ENCODE measurements at regions not wholly inside any gene's neighbourhood (a gene's known extent, or its start where the extent isn't known, plus 50 kb on each side); places are given as distances from the start of the nearest gene placed in this dataset.

- TF ChIP-seq, protein P1, sequence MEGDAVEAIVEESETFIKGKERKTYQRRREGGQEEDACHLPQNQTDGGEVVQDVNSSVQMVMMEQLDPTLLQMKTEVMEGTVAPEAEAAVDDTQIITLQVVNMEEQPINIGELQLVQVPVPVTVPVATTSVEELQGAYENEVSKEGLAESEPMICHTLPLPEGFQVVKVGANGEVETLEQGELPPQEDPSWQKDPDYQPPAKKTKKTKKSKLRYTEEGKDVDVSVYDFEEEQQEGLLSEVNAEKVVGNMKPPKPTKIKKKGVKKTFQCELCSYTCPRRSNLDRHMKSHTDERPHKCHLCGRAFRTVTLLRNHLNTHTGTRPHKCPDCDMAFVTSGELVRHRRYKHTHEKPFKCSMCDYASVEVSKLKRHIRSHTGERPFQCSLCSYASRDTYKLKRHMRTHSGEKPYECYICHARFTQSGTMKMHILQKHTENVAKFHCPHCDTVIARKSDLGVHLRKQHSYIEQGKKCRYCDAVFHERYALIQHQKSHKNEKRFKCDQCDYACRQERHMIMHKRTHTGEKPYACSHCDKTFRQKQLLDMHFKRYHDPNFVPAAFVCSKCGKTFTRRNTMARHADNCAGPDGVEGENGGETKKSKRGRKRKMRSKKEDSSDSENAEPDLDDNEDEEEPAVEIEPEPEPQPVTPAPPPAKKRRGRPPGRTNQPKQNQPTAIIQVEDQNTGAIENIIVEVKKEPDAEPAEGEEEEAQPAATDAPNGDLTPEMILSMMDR (conservative IDR thresholded peaks at IDR 0.05; ENCODE audit: low read depth, low read length) = no peak
- H3K4me3 ChIP-seq (ENCODE audit: low read depth, low read length) = no peak overlapping the region
- DNase-seq (ENCODE audit: low read depth) = no peak
Observed at GRCh38 chr1:104932949-104933679, 1183.4 kb downstream of the AMY1C start.

- TF ChIP-seq, protein P1 (conservative IDR thresholded peaks at IDR 0.05; ENCODE audit: low read depth, low read length) = no peak
- H3K4me3 ChIP-seq (ENCODE audit: low read depth, low read length) = no peak overlapping the region
- DNase-seq (ENCODE audit: low read depth) = no peak
Observed at GRCh38 chr1:104933846-104934245, 1184.1 kb downstream of the AMY1C start.

DNA sequence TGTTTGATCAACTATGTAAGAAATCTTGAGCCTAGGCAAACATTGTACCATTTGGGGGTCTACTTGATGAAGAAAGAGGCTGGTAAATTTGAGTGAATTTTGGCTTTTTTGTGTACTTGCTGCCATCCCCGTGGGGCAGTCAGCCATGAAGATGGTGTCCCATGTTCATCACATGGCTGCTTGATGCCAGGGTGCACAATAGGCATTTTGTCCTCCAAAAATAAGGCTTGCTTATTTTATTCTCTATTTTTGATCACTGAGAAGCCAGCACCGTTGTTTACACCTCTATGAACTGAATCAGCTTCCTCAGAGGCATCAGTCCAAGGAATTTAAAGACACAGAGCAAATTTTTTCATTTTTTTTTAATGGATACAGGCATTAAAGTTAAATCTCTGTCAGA lies 1195.7 kb downstream of the AMY1C start:
- TF ChIP-seq, protein P1 (conservative IDR thresholded peaks at IDR 0.05; ENCODE audit: low read depth, low read length) = no peak
- DNase-seq (ENCODE audit: low read depth) = no peak

DNA sequence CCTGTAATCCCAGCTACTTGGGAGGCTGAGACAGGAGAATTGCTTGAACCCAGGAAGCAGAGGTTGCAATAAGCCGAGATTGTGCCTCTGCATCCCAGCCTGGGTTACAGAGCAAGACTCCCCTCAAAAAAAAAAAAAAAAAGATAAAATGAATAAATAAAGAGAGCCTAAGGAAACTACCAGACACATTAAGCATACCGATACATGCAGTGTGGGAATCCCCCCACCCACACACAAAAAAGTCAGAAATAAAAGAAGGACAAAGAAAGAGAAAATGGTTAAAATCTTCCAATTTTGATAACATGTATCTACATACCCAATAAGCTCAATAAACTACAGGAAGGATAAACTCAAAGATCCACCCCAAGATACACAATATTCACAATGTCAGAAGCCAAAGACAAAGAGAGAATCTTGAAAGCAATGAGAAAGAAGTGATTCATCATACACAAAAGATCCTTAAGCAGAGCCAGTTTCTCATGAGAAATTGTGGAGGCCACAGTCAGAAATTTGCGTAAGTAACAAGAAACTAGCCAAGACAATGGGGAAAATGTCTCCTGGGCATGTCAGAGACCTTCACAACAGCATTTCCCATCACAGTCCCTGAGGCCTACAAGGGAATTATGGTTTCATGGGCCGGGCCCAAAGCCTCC lies 1197.0 kb downstream of the AMY1C start:
- TF ChIP-seq, protein P1 (conservative IDR thresholded peaks at IDR 0.05; ENCODE audit: low read depth, low read length) = no peak
- DNase-seq (ENCODE audit: low read depth) = no peak
- no peak overlapping the region for H3K4me3 ChIP-seq (ENCODE audit: low read depth, low read length)

More for the DNA sequence above, 1195.7 kb downstream of the AMY1C start:
- H3K4me3 ChIP-seq (ENCODE audit: low read depth, low read length) = no peak overlapping the region

DNA sequence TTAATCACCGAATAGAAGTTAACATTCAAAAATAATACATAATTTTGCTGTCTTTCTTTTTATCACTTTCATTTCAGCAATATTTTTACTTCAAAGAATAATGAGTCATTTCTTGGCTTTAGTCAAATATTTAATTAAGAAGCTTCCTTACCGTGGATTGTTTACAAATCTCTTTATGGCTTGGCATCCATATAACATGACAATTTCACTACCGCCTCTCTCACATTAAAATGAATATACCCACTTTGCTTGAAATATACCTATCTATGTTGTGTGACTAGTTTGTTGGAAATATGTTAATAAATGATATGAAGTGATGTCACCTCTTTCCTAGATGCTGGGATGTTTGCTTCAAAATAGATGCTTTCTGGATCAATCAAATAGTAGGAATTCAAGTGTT lies 1203.9 kb downstream of the AMY1C start:
- DNase-seq (ENCODE audit: low read depth) = no peak
- H3K4me3 ChIP-seq (ENCODE audit: low read depth, low read length) = no peak overlapping the region
- TF ChIP-seq, protein P1 (conservative IDR thresholded peaks at IDR 0.05; ENCODE audit: low read depth, low read length) = no peak

GRCh38 chr1:104973516-104973915 lies 1223.8 kb downstream of the AMY1C start:
- no peak for DNase-seq (ENCODE audit: low read depth)
- TF ChIP-seq, protein P1 (conservative IDR thresholded peaks at IDR 0.05; ENCODE audit: low read depth, low read length) = no peak
- H3K4me3 ChIP-seq (ENCODE audit: low read depth, low read length) = no peak overlapping the region

GRCh38 chr1:104979651-104980050 lies 1230.0 kb downstream of the AMY1C start:
- no peak overlapping the region for H3K4me3 ChIP-seq (ENCODE audit: low read depth, low read length)
- TF ChIP-seq, protein P1 (conservative IDR thresholded peaks at IDR 0.05; ENCODE audit: low read depth, low read length) = no peak
- no peak for DNase-seq (ENCODE audit: low read depth)

All from choroid plexus epithelial cell (primary cell).